DMS79 (cell line): ENCODE measurements at regions not wholly inside any gene's neighbourhood (a gene's known extent, or its start where the extent isn't known, plus 50 kb on each side); places are given as distances from the start of the nearest gene placed in this dataset.
"Not testable (repeated sequence)": the region's sequence is repeated elsewhere in the genome, so short reads cannot be mapped to it uniquely, and the experiment has no call there.

Experiments used
- DNase-seq: peaks from one replicate; lab custom pipeline; 2025; lab: John Stamatoyannopoulos, UW

DNA sequence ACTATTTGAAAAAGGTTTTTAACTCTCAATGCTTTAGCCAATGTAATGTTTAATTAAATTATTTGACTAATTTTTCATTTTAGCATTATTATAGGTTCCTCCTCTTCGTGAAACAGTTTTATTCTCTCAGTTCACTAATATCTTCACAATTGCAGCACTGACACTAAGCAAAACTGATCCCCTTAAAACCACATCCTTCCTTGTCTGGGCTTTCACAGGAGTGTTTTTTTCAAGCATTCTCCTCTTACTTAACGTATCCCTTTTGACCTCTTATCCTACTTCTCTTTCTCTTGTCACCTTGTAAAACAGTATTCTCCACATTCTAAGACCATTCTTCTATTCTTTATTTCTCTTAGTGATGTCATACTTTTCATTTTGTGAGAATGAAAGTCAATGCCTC lies 112.8 kb downstream of the DSC3 start:
- no peak for DNase-seq

DNA sequence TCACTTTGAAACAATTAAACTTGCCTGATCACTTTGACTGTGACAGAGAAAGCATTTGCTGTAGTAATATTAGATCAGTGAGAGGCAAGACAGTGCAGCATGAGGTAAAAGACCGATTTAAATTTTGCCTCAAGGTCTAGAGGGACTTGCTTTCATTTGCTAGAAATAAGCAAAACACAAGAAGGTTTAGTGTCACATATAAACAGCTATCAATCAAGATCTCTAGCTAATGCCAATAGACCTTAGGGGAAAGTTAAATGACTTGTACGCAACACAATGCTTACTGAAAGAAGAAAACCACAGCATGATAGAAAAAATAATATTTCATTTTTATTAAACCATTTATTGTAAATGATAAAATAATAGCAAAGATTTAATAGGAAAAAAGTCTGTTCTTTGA lies 113.5 kb downstream of the DSC3 start:
- DNase-seq = no peak

DNA sequence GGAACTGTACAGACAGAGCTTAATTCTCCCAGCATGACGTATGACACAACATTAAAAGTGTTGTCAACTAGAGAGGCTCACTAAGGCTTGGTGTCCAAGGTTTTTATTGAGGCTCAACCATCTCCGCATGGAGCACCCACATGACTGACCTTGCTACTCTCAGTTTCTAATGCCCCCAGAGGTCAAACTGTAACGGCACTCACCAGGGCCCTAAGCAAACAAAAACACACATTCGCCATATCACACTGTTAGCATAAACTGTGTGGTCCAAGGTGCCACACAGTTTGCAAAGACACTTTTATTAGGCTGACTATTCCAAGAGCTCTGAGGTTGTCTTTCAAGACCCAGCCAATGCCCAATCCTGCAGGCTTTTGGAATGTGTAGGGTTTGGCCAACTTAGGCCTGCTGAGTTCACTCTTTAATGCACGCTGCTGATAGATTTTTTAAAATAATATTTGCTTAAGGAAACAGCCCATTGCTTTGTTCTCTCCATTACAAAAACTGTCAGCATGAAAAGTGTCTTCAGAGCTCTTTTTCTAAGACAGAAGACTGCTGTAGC lies 114.9 kb downstream of the DSC3 start:
- no peak for DNase-seq

- DNase-seq = no peak
These were observed 115.5 kb downstream of the DSC3 start for GRCh38 chr18:30927042-30927441.

DNA sequence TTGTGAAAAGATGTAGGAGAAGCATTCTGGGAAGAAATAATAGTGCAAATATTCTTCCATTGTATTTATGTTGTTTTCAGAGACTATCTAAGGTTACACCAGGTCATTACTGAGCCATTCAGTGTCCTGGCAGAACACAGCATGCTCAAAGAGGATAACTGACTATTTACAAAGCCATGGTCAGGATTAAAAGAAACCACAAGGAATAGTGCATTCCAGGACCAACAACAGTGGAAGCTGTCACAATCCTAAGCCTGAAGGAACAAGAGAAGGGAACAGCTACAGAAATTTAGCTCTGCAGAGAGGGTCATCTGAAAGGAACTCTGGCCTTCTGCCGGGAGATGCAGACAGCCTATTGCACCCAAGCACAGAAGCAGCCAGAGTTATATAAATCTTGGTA lies 116.7 kb downstream of the DSC3 start:
- no peak for DNase-seq

GRCh38 chr18:30920757-30921156 lies 121.8 kb downstream of the DSC3 start:
- no peak for DNase-seq

GRCh38 chr18:30920351-30920750 lies 122.2 kb downstream of the DSC3 start:
- DNase-seq = no peak

DNA sequence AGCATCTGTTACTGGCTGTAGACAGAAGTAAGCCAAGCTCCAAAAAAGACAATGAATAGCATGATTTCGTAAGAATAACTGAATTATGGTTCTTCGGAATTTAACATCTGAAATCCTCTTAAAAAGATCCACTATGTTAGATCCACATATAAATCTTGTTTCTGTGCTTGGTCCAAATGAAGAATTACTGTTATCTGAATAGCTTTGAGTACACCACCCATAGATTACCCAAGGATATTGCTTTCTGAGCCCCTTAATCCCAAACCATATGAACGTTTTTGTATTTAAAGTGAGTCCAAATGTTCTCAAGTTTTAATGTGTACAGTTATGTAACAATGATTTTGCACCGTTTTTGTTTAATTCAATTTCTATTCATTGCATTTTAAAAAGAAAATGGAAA lies 124.9 kb downstream of the DSC3 start:
- DNase-seq = no peak

DNA sequence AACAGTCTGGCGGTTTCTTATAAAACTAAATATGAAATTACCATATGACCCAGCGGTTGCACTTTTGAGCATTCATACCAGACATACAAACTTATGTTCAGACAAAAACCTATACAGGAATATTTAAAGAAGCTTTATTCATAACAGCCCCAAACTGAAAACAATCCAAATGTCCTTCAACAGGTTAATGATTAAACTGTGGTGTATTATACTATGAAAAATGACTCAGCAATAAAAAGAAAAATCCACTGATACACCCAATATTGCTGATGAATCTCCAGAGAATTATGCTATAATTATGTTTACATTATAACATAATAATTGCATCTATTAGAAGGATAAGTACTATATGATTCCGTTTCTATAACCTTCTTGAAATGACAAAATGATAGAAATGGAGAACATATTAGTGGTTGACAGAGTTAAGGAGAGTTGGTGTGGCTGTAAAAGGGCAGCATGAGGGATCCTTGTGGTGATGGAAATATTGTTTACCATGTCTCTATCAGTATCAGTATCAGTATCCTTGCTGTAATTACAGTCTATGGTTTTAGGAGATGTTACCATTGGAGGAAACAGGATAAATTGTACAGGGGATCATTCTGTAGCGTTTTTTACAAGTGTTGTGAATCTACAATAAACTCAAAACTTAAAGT lies 127.1 kb downstream of the DSC3 start:
- DNase-seq = no peak

DNA sequence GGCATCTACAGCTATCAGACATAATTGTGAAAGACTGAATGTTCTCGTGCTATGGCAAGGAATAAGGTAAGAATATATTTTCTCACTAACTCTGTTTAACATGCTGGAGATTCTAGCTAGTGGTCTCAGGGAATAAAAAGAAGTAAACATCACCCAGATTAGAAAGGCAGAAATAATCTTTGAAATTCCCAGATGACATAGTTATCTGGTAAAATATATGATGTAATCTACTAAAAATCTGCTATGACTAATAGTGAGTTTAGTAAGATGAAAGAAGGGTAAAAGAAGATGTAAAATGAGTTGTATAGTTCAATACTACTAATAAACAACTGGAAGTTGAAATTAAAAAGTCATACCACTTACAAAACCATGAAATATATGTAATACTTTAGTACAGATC lies 134.2 kb downstream of the DSC3 start:
- no peak for DNase-seq

- no peak for DNase-seq
These were observed 139.0 kb downstream of the DSC3 start for GRCh38 chr18:30903566-30903965.

- DNase-seq = no peak
These were observed 152.8 kb downstream of the DSC3 start for GRCh38 chr18:30889519-30890301.

- DNase-seq = no peak
These were observed 154.2 kb downstream of the DSC3 start for GRCh38 chr18:30888344-30888743.

DNA sequence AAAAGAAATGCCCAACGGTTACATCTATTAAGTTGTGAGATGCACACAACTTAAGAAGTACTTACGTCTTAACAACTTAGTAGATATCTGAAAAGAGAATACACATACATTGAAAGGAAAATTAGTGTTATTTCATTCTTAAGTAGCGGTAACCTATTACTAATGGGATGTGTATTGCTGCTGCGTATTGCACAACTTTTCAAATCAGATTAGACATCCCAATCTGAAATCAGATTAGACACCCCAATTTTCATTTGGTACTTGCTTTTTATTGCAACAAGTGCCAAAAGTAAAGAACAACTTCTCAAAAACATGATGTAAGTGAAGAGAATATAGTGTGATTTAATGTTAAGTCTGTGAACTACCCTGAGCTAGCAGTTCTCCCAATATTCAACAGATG lies 155.5 kb downstream of the DSC3 start:
- no peak for DNase-seq

DNA sequence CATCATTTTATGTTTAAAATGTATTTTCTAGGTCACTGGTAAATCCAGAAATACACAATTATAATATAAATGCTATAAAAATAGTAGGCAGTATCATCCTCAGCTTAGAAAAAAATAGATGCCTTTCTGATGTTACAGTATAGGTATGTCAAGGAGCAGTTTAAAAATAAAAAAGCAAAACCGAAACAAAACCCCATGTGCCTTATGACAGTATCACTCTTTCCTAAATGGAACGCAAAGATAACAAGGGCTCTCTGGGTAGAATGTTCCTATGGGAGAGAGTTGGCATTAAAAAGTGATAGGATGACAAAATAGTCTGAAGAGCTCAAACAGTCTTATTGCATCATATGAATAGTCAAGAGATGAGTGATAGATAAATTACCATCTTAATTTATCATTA lies 172.1 kb downstream of the DSC3 start:
- no peak for DNase-seq

DNA sequence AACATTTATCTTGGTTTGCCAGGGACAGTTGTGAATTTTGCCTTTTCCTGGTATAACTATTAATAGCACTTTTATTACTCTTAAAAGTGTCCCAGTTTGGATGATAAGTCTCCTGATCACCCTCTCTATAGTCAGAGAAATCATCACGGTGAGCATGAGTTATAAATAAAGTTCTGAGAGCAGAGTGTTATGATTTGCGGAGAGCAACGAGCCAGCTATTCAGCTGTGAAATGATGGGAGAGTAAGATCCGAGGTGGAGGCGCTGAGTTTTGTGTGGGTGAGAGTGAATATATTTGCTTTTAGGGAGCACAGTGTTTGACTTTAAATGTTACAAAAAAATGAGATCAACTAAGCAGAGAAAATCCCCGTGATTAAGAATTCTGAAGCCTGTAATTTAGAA lies 179.6 kb downstream of the DSC3 start:
- no peak for DNase-seq

- DNase-seq = no peak
These were observed 181.8 kb downstream of the DSC3 start for GRCh38 chr18:30860741-30861140.

DNA sequence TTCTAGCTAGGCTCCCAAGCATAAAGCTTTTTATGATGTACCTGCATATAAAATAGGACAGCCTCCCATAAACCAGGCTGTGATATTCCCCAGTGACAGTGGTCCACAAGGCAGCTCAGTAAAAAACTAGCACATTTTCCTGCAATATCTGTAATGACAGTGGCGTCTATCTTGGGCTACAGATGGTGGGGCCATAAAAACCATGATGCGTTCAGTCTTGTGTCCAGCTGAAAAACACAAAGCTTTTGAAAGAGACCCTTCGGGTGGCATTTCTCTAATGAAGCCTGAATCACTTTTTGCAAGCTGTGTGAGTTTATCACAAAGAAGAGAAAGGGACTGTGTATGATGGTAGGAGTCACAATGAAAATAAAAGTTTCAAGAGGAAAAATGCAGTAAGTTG lies 183.5 kb downstream of the DSC3 start:
- DNase-seq = no peak

DNA sequence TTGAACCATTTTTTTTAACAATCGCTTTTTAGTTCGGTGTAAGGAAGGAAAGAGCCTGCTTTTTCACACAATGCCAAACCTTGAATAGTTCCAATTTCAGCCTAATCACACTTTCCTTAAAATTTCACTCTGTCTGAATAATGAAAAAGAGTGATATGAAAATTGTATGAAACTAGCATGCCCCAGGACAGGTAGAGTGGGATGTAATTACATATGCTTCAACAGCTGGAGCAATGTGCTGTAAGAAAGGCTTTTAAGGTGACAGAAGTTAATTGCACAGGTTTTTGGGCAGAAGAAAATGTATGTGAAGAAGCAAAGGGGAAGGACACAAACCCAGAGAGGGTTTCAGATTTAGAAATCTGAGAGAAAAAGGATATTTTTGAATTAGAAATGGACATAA lies 184.0 kb downstream of the DSC3 start:
- no peak for DNase-seq

DNA sequence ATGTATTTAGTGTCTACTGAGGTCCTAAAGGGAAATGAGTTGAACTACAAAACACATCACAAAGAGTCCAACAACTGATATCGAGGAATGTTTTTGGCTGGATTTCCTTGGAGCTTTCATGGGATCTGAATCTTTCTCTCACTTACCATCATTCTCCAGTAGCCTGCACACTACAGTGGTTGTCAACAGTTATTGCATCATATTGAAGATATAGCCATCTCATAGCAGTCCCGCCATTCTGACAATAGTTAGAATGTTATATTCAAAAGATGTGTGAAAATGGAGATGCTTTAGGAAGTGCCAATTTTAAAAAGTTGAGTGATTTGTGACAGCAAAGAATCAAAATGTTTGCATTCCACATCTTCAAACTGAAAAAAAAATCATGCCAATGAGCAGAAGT lies 186.8 kb downstream of the DSC3 start:
- DNase-seq = no peak

DNA sequence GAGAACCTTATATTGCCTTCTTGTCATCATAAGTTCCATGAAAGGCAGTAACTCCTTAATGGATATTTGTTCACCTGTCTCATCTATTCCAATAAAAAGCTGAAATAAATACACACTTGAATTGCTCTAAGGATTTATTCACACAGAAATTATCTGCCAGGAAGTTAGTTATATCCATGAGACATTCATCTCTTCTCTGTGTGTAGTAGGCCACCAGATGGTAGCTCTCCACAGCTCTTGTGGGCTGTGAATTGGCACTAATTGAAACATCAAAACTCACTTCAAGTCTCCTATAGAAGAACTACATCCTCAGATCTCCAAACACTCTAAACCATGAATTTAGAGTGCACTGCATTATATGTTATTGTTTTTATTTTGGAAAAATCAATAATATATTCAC lies 189.6 kb downstream of the DSC3 start:
- DNase-seq = no peak

GRCh38 chr18:30852541-30852940 lies 190.0 kb downstream of the DSC3 start:
- DNase-seq = no peak

DNA sequence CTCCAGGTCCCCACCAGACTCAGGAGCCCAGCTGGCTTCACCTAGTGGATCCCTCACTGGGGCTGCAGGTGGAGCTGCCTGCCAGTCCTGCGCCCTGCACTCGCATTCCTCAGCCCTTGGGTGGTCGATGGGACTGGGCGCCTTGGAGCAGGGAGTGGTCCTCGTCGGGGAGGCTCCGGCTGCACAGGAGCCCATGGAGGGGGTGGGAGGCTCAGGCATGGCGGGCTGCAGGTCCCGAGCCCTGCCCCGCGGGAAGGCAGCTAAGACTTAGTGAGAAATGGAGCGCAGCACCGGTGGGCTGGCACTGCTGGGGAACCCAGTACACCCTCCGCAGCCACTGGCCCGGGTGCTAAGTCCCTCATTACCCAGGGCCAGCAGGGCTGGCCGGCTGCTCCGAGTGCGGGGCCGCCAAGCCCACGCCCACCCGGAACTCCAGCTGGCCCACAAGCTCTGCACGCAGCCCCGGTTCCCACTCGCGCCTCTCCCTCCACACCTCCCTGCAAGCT lies 203.4 kb downstream of the DSC3 start:
- DNase-seq = not testable (repeated sequence)
